SIG-M5 treated with dmso at 0.1 percent for 504 hours (cell line): ENCODE measurements at regions not wholly inside any gene's neighbourhood (a gene's known extent, or its start where the extent isn't known, plus 50 kb on each side); places are given as distances from the start of the nearest gene placed in this dataset.

ENCODE experiments used
- DNase-seq: peaks from one replicate; lab custom pipeline; 2025; ENCODE audit not compliant: unreplicated experiment; lab: John Stamatoyannopoulos, UW

GRCh38 chr16:61332461-61332860 is 703.8 kb downstream of the CDH8 start:
- peak; percentile 0 for DNase-seq

DNA sequence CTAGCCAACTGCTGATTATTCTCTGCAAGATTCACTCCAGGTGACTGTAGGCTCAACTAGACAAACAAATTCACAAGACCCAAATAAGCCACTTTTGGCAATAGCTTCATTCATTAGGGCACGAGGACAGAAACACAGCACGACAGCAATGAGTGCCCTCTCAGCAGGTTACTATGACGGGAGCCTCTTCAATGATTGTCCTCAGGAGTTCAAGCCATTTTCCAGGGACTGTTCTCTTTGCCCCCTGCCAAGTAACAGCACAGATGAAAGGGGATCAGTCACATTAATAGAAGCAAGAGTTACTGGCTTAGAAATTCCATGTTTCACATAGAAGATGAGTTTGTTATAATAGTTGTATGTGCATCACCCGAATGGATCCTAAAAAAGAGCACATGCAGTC is 712.2 kb downstream of the CDH8 start:
- DNase-seq: no peak

GRCh38 chr16:61323456-61323855 is 712.8 kb downstream of the CDH8 start:
- DNase-seq: peak; percentile 19

DNA sequence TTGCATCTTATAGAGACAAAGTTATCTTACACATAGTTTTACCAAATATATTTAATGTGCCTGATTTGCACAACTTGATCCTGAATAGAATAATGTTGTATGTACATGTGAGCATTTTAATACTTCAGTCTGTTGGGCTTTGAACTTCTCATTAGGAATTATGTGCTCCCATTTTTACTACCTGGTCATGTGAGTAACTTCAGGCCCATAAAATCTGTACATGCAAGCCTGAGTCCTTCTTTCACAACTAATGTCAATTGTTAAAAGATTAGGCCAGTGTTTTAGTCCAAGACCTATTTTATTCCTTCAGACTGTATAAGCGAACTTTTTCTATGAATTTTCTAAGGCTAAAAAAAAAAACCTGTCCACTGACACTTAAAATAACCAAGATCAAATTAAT is 715.4 kb downstream of the CDH8 start:
- DNase-seq: no peak

GRCh38 chr16:61313931-61314330 is 722.3 kb downstream of the CDH8 start:
- no peak for DNase-seq

DNA sequence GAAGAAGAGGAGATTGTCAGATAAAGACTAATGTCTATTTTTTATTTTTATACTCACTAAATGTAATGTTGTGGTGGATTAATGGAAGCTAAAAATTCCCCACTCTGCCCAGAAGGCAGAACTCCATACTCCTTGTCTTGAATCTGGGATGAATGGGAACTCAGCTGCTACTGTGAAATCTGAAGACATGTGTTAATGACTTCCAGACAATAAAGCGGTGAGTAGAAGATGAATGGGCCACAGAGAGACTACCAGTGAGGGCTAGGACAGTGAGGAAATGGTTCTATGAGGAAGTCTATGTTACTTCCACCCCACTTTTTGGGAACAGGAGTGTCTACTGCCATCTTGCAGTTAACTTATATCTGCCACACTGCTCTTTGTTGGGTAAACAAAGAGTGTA is 726.9 kb downstream of the CDH8 start:
- DNase-seq: no peak

- DNase-seq: no peak
These were observed 730.0 kb downstream of the CDH8 start for GRCh38 chr16:61306204-61306603.

DNA sequence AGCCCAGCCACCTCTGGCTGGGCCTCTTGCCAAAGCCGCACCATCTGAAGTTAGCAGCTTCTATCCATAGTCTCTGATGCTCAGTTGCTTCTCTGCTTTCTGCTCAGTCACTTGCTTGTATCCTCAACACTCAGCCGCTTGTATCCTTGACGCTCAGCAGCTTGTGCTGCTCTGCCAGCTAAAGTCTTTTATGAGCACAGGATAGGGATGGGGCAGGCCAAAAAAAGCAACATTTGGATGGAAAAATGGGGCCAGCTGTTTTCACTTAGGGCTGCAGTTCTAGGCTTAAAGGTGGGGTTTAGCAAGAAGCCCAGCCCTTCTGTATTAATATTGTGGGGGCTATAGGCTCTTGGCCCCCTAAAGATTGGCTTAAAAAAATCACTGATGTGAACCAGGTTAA is 739.4 kb downstream of the CDH8 start:
- DNase-seq: no peak

GRCh38 chr16:61296305-61296704 is 739.9 kb downstream of the CDH8 start:
- DNase-seq: no peak

- no peak for DNase-seq
These were observed 740.9 kb downstream of the CDH8 start for GRCh38 chr16:61295311-61295710.

- no peak for DNase-seq
These were observed 747.1 kb downstream of the CDH8 start for GRCh38 chr16:61289141-61289540.

- DNase-seq: no peak
These were observed 758.4 kb downstream of the CDH8 start for GRCh38 chr16:61277849-61278248.

DNA sequence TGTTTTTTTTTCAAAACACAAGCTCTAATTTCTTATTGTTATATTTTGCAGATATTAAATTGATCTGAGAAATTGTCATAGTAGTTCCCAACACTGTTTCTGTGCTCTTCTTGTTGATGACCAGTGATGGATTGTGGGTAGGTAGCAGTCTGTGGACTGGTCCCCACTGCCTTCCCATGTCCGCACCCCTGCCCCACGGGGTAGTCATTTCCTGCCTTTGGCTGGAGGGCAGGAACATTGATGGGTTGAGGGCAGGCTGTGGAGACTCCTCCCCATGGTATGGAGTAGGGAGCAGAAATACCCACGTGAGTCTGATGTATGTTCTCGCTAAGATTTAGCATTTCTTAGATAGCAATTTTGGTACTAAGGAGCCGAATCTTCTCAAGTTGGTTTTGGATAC is 762.0 kb downstream of the CDH8 start:
- DNase-seq: no peak

- DNase-seq: no peak
These were observed 765.5 kb downstream of the CDH8 start for GRCh38 chr16:61270726-61271125.

GRCh38 chr16:61263400-61263799 is 772.8 kb downstream of the CDH8 start:
- no peak for DNase-seq

- no peak for DNase-seq
These were observed 774.9 kb downstream of the CDH8 start for GRCh38 chr16:61261315-61261714.

DNA sequence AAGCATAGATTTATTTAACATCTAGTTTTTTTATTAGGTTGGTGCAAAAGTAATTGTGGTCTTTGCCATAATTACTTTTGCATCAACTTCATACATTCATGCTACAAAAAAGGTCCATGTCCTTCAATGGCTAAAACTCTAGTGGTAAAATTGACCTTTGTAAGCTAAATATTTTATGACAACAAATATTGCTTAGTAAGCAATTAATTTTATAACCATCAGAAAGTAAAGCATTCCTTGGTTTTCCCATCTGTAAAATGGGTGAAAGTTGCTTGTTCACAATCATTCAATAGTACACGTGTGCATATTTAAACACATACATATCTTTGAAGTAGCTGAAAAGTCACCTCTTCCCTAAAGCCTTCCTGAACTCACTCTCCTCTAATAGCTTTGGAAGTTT is 789.6 kb downstream of the CDH8 start:
- no peak for DNase-seq

- no peak for DNase-seq
These were observed 792.3 kb downstream of the CDH8 start for GRCh38 chr16:61243954-61244353.

DNA sequence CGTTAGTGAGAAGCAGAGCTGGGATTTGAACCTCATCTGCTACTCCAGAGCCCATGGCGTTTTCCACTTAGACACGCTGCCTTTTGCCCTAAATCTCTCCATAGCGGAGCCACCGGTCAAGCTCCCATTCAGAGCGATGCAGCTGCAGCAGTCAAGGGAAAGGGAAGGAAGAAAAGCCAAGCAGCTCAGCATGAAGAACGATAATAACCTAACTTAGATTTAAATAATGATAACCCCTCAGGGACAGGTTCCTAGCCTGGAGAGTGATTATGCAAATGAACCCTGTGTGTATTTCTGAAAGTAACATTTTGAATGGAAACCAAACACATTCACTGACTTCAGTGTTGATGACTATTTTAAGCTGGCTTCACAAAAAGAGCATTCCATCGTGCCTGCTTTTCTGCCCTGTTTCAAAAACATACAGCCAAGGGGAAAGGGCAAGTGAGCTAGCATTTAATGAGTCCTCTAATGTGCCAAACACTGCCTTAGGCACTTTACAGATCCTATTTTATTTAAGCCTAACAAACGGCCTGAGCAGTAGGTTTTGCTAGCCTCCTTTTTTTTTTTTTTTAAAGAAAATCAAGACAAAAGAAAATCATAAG is 798.3 kb downstream of the CDH8 start:
- DNase-seq: no peak

DNA sequence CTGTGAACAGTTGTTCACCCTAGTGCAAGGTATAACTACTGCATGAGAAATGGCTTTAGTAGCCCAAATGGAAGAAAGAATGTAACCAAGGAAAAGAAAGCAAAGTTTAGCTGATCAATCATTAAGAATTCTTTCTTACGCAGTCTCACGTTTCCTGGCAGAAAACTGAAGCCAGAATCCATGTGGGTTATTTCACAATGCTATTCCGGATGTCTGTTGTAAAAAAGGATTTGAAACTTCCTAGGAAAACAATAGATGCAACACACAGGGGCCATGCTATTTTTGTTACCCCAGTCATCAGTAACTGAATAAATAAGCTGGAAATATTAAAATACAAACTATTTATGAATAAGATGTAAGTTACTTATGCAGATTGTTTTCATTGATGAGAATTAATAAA is 802.5 kb downstream of the CDH8 start:
- DNase-seq: no peak

DNA sequence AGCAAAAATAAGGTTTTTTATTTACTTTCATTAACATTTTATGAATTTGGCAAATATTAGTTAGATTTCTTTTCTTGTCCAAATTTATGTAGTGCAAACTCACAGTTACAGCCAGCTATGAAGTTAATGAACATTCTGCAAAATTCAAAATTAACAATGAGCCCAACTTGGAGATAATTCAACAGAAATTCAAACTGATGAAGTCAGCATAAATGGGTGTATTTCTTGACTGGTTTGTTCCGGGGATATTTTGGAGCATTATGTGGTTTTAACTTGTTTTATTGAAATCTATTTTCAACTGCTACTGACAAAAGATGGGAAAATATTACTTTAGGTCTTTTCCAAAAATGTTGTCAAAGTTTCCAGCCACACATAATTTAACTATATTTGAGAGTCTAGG is 807.9 kb downstream of the CDH8 start:
- DNase-seq: no peak

DNA sequence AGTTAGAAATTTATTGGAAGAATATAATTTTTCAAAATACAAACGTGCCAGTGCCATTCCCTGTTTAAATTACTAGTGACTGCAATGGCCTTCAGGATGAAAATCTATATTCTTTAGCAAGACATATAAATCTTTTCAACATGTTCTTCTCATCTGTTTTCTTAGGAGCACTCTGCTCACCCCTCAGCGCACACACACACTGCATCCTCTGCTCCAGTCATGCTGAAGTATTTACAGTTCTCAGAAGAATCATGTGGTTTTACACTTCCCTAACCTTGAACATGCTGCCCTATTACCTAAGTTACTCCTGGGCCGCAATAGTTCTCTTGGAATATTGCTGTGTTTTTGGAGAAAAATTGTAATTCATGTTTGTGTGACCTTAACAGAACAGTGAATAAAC is 820.6 kb downstream of the CDH8 start:
- no peak for DNase-seq

DNA sequence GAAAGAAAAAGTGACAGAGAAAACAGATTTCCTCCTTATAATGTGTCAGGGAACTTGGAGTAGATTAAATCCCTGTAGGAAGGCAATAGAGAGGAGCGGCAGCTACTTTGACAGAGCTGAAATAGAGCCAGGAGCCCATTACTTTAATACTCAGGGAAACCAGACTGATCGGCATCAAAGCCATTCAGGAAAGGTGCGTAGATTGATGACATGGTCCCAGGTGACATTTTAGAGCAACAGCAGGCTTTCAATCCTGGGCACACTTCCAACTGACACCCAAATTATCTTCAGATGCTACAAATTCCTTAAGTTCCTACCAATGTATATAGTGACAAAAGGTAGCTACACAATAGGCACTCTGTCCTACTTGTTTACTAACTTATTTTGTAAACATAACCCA is 821.5 kb downstream of the CDH8 start:
- no peak for DNase-seq

DNA sequence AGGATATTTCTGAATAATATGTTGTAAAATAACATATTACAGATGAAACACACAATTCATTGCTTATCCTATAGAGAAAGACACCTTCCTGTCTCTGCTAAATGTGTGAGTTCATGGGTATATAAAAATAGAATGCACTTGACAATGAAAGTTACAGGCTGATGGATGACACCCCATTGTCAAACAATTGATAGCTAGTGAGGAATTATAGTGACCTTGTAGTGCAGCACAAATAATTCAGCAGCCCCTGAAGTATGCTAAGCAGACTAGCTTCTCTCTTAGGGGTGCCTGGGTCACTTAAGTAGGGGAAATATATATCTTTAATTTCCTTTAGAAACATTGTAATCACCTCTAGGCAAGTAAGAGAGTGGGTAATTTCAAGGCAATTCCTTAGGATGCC is 826.2 kb downstream of the CDH8 start:
- DNase-seq: no peak
